H9 (cell line): ENCODE measurements at regions not wholly inside any gene's neighbourhood (a gene's known extent, or its start where the extent isn't known, plus 50 kb on each side); places are given as distances from the start of the nearest gene placed in this dataset.

ENCODE experiments used
- DNase-seq: peaks from one replicate; pipeline ENCODE4 v3.0.0-alpha.2; 2017
- H2AFZ ChIP-seq: one replicate; pipeline ENCODE4 v1.6.1; 2013; ENCODE audit warnings: mild to moderate bottlenecking, low read length, control low read depth, moderate library complexity
- H2AK5ac ChIP-seq: 2 replicates; pipeline ENCODE4 v1.6.1; 2013; ENCODE audit warnings: low read length, control low read depth, mixed read lengths; ENCODE audit not compliant: insufficient read length
- H2BK120ac ChIP-seq: one replicate; pipeline ENCODE4 v1.6.1; 2013; ENCODE audit warnings: low read depth, mild to moderate bottlenecking, low read length, control low read depth, inconsistent platforms; ENCODE audit not compliant: poor library complexity, severe bottlenecking
- H2BK12ac ChIP-seq: 2 replicates; pipeline ENCODE4 v1.6.1; 2013; ENCODE audit warnings: low read length, control low read depth, mixed read lengths, low read depth; ENCODE audit not compliant: insufficient read length
- H2BK15ac ChIP-seq: 2 replicates; pipeline ENCODE4 v1.6.1; 2013; ENCODE audit warnings: low read depth, low read length, control low read depth
- H2BK20ac ChIP-seq: one replicate; pipeline ENCODE4 v1.6.1; 2013; ENCODE audit warnings: low read depth, mild to moderate bottlenecking, low read length, control low read depth, inconsistent platforms; ENCODE audit not compliant: poor library complexity, severe bottlenecking
- H2BK5ac ChIP-seq: 2 replicates; pipeline ENCODE4 v1.6.1; 2013; ENCODE audit warnings: low read length, control low read depth, mixed read lengths; ENCODE audit not compliant: insufficient read length
- H3K14ac ChIP-seq: 2 replicates; pipeline ENCODE4 v1.6.1; 2013; ENCODE audit warnings: low read length, control low read depth; ENCODE audit not compliant: insufficient read depth
- H3K18ac ChIP-seq: 2 replicates; pipeline ENCODE4 v1.6.1; 2013; ENCODE audit warnings: low read depth, mild to moderate bottlenecking, mixed read lengths, low read length, control low read depth; ENCODE audit not compliant: insufficient read length
- H3K23ac ChIP-seq: 2 replicates; pipeline ENCODE4 v1.6.1; 2013; ENCODE audit warnings: low read length, control low read depth, mixed read lengths, low read depth; ENCODE audit not compliant: insufficient read length
- H3K23me2 ChIP-seq: 2 replicates; pipeline ENCODE4 v1.6.1; 2013; ENCODE audit warnings: low read depth, mild to moderate bottlenecking, mixed read lengths, low read length, control low read depth; ENCODE audit not compliant: insufficient read length, poor library complexity, severe bottlenecking
- H3K27ac ChIP-seq: 2 replicates; pipeline ENCODE4 v1.5.1; 2013; ENCODE audit warnings: low read length, control low read depth, mixed read lengths, low read depth; ENCODE audit not compliant: insufficient read length
- H3K27me3 ChIP-seq: 2 replicates; pipeline ENCODE4 v1.6.1; 2013; ENCODE audit warnings: low read length, control low read depth, inconsistent platforms; ENCODE audit not compliant: insufficient read depth
- H3K4ac ChIP-seq: 2 replicates; pipeline ENCODE4 v1.6.1; 2013; ENCODE audit warnings: low read depth, mild to moderate bottlenecking, control low read depth, inconsistent platforms, low read length, moderate library complexity
- H3K4me1 ChIP-seq: 2 replicates; pipeline ENCODE4 v1.6.1; 2013; ENCODE audit warnings: low read length, control low read depth, inconsistent platforms; ENCODE audit not compliant: insufficient read depth
- H3K4me2 ChIP-seq: 2 replicates; pipeline ENCODE4 v1.6.1; 2013; ENCODE audit warnings: low read length, control low read depth, mixed read lengths; ENCODE audit not compliant: insufficient read length, insufficient read depth
- H3K56ac ChIP-seq: 2 replicates; pipeline ENCODE4 v1.6.1; 2013; ENCODE audit warnings: low read depth, mild to moderate bottlenecking, mixed read lengths, low read length, control low read depth; ENCODE audit not compliant: insufficient read length
- H3K79me1 ChIP-seq: 2 replicates; pipeline ENCODE4 v1.6.1; 2013; ENCODE audit warnings: low read depth, mild to moderate bottlenecking, moderate library complexity, low read length, control low read depth, inconsistent platforms; ENCODE audit not compliant: insufficient read depth, poor library complexity, severe bottlenecking
- H3K79me2 ChIP-seq: 2 replicates; pipeline ENCODE4 v1.6.1; 2013; ENCODE audit warnings: low read length, control low read depth, inconsistent platforms; ENCODE audit not compliant: insufficient read depth
- H3K9ac ChIP-seq: 2 replicates; pipeline ENCODE4 v1.6.1; 2013; ENCODE audit warnings: low read length, control low read depth, mixed read lengths; ENCODE audit not compliant: insufficient read length; ENCODE audit errors: extremely low read depth
- H3K9me3 ChIP-seq: one replicate; pipeline ENCODE4 v1.6.1; 2013; ENCODE audit warnings: low read depth, low read length, inconsistent platforms; ENCODE audit not compliant: control insufficient read depth
- H3T11ph ChIP-seq: one replicate; pipeline ENCODE4 v1.6.1; 2013; ENCODE audit warnings: mild to moderate bottlenecking, low read length, control low read depth, inconsistent platforms
- H4K20me1 ChIP-seq: one replicate; pipeline ENCODE4 v1.6.1; 2013; ENCODE audit not compliant: control insufficient read depth, insufficient read length, insufficient read depth
- H4K5ac ChIP-seq: 2 replicates; pipeline ENCODE4 v1.6.1; 2013; ENCODE audit warnings: low read depth, mild to moderate bottlenecking, mixed read lengths, low read length, control low read depth; ENCODE audit not compliant: insufficient read length
- H4K8ac ChIP-seq: replicated peaks from 2 replicates; pipeline ENCODE4 v1.6.1; 2013; ENCODE audit warnings: low read length, control low read depth, mixed read lengths, low read depth; ENCODE audit not compliant: insufficient read length
- H4K91ac ChIP-seq: 2 replicates; pipeline ENCODE4 v1.6.1; 2013; ENCODE audit warnings: low read depth, mild to moderate bottlenecking, moderate library complexity, mixed read lengths, low read length, control low read depth; ENCODE audit not compliant: insufficient read length
- H3K27ac Mint-ChIP-seq, 3 experiments: 2 replicates in 2 of 3; 3 replicates in 1 of 3; pipeline ENCODE4 v1.8.0; 2020 to 2021; ENCODE audit warnings: mixed read lengths in 3 of 3, mild to moderate bottlenecking in 1 of 3, moderate library complexity in 1 of 3
- H3K27me3 Mint-ChIP-seq: 2 replicates; pipeline ENCODE4 v1.8.0; 2021; ENCODE audit warnings: low read depth, mild to moderate bottlenecking, moderate library complexity, mixed read lengths
- H3K36me3 Mint-ChIP-seq, 3 experiments: 2 replicates in 2 of 3; 3 replicates in 1 of 3; pipeline ENCODE4 v1.8.0; 2020 to 2021; ENCODE audit warnings: low read depth in 3 of 3, mixed read lengths in 3 of 3; ENCODE audit not compliant: insufficient read depth in 1 of 3
- H3K4me1 Mint-ChIP-seq, 2 experiments: 2 replicates each; pipeline ENCODE4 v1.8.0; 2020; ENCODE audit warnings: mixed read lengths in 2 of 2
- H3K4me3 Mint-ChIP-seq, 2 experiments: 2 replicates in 1 of 2; 3 replicates in 1 of 2; pipeline ENCODE4 v1.8.0; 2020 to 2021; ENCODE audit warnings: mild to moderate bottlenecking in 2 of 2, mixed read lengths in 2 of 2, moderate library complexity in 1 of 2
- H3K9me3 Mint-ChIP-seq, 2 experiments: 2 replicates in 1 of 2; 3 replicates in 1 of 2; pipeline ENCODE4 v1.8.0; 2020; ENCODE audit warnings: mild to moderate bottlenecking in 2 of 2, mixed read lengths in 2 of 2, moderate library complexity in 1 of 2
- WGBS: extraction: QIAGEN DNeasy Blood & Tissue Kit; methylation state at CpG from one replicate; pipeline ENCODE4 v1.1.7; 2013; ENCODE audit warnings: missing lambda C conversion rate, low lambda C conversion rate, mixed read lengths; ENCODE audit not compliant: insufficient read length; ENCODE audit errors: extremely low coverage; 5-methylcytosine and 5-hydroxymethylcytosine counted together
- TF ChIP-seq, protein P1 (sequence below): fragments of 200-600 bp; sonication (generic); conservative IDR thresholded peaks from 3 replicates; pipeline ENCODE4 v1.8.0; 2021; ENCODE audit warnings: antibody characterized with exemption, mild to moderate bottlenecking

GRCh38 chr20:48394415-48395081 lies 433.3 kb downstream of the PREX1 start:
- Histone ChIP-seq H3K27me3 (no peaks in the 10 kb centered on the region), H3K14ac (no peak overlapping the region; the same call in 1 of the 2 replicates), H2BK15ac (no peak overlapping the region), H3K9ac (no peak overlapping the region), H2BK12ac (no peak overlapping the region), H3K18ac (no peak overlapping the region), H2AK5ac (no peak overlapping the region), H3K23ac (no peak overlapping the region), H3K27ac (no peak overlapping the region), H4K20me1 (no peaks in the 10 kb centered on the region), H4K91ac (no peak overlapping the region), H3T11ph (no peak overlapping the region), H4K5ac (no peak overlapping the region), H3K4me1 (no peaks in the 10 kb centered on the region; the same call in 1 of the 2 replicates), H3K56ac (no peak overlapping the region), H3K4me2 (no peak overlapping the region), H3K9me3 (no peaks in the 10 kb centered on the region), H2BK120ac (no peak overlapping the region), H3K23me2 (no peaks in the 10 kb centered on the region), H2AFZ (no peak overlapping the region), H4K8ac (no peak overlapping the region), H2BK5ac (no peak overlapping the region), H2BK20ac (no peak overlapping the region), H3K79me2 (no peaks in the 10 kb centered on the region), H3K79me1 (no peaks in the 10 kb centered on the region), H3K4ac (no peak overlapping the region)
- H3K27me3 Mint-ChIP-seq, result peaks cover 4% of the 10 kb centered on the region
- peaks cover 22 to 35% of the 10 kb centered on the region in 2 experiments for H3K4me1 Mint-ChIP-seq
- no peak overlapping the region for H3K4me3 Mint-ChIP-seq
- WGBS, result no CpG with 5 or more reads among the region's 9 CpGs
- no peak for DNase-seq
- H3K36me3 Mint-ChIP-seq, result peaks cover 0 to 6% (median 6%) of the 10 kb centered on the region in 3 experiments; a peak in 4 of 7 replicates
- H3K9me3 Mint-ChIP-seq, result peaks cover 8 to 9% of the 10 kb centered on the region in 2 experiments
- TF ChIP-seq, protein P1, sequence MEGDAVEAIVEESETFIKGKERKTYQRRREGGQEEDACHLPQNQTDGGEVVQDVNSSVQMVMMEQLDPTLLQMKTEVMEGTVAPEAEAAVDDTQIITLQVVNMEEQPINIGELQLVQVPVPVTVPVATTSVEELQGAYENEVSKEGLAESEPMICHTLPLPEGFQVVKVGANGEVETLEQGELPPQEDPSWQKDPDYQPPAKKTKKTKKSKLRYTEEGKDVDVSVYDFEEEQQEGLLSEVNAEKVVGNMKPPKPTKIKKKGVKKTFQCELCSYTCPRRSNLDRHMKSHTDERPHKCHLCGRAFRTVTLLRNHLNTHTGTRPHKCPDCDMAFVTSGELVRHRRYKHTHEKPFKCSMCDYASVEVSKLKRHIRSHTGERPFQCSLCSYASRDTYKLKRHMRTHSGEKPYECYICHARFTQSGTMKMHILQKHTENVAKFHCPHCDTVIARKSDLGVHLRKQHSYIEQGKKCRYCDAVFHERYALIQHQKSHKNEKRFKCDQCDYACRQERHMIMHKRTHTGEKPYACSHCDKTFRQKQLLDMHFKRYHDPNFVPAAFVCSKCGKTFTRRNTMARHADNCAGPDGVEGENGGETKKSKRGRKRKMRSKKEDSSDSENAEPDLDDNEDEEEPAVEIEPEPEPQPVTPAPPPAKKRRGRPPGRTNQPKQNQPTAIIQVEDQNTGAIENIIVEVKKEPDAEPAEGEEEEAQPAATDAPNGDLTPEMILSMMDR, result no peak
- H3K27ac Mint-ChIP-seq, result peak overlapping the region in 1 of 3 experiments; percentile 32; a peak in 1 of 7 replicates
